ENCODE measurements at regions not wholly inside any gene's neighbourhood (a gene's known extent, or its start where the extent isn't known, plus 50 kb on each side); places are given as distances from the start of the nearest gene placed in this dataset.

DNA sequence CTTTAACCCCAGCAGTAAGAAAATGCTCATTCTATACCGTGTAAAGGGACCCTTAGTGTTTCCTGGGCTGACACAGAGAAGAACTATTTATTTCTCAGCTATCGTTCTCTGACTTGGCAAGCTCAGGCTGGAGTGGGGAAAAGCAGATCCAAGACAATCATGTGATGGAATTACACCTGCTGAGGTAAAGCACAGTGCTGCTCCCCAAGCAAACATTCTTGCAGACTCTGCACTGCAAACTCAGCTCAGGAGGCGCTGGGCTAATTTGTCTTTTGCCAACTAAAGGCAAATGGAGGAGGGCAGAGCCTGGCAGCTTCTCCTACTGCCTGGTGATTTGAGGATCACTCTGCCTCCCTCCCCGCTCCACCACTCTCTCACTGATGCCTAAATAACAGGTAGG lies 57.8 kb upstream of the FUT8 start:
- no peak for TF ChIP-seq POLR2AphosphoS5 (IDR thresholded peaks at IDR 0.05; ENCODE audit: borderline replicate concordance, low read depth, low read length)
- TF ChIP-seq EZH2 (IDR thresholded peaks at IDR 0.05) = no peak
- TF ChIP-seq FOXP2 (optimal IDR thresholded peaks at IDR 0.05; ENCODE audit: control extremely low read depth, extremely low read length, insufficient read depth) = no peak
